GM18519 (cell line): ENCODE measurements at regions not wholly inside any gene's neighbourhood (a gene's known extent, or its start where the extent isn't known, plus 50 kb on each side); places are given as distances from the start of the nearest gene placed in this dataset.
A peak's percentile ranks its signal among the peaks of the same experiment; 100 is the strongest.

Source experiments
- ATAC-seq: cut with Tn5 transposase; IDR thresholded peaks from one replicate; pipeline ENCODE4 v1.9.1; 2021; ENCODE audit warnings: mild to moderate bottlenecking, moderate library complexity; ENCODE audit not compliant: unreplicated experiment, low FRiP score

DNA sequence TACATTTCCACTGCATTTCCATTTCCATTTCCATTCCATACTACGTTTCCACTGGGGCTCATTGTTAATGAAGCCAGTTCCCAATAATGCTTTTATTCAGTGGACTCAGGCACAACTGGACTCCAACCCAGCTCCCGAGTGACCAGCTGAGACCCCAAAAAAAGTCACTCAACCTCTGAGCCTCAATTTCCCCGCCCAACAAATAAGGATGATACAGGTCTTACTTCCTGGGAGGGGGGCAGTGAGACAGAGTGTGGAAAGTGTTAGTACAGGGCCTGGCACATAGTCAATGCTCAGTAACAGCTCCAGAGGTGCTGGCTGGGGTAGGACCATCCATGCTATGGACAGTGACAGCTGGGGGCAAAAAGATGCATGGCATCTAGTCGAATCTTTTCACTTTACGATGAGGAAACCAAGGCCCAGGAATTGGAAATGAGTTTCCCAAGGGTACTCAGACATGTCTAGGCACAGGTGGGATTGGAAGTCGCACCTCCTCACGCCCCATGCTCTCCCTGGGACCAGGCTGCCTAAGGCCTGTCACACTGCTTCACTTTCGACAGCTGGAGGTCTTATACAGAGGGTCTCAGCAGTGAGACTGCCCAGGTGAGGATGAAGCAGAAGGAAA is 226.5 kb downstream of the ANAPC1 start:
- ATAC-seq = no peak

DNA sequence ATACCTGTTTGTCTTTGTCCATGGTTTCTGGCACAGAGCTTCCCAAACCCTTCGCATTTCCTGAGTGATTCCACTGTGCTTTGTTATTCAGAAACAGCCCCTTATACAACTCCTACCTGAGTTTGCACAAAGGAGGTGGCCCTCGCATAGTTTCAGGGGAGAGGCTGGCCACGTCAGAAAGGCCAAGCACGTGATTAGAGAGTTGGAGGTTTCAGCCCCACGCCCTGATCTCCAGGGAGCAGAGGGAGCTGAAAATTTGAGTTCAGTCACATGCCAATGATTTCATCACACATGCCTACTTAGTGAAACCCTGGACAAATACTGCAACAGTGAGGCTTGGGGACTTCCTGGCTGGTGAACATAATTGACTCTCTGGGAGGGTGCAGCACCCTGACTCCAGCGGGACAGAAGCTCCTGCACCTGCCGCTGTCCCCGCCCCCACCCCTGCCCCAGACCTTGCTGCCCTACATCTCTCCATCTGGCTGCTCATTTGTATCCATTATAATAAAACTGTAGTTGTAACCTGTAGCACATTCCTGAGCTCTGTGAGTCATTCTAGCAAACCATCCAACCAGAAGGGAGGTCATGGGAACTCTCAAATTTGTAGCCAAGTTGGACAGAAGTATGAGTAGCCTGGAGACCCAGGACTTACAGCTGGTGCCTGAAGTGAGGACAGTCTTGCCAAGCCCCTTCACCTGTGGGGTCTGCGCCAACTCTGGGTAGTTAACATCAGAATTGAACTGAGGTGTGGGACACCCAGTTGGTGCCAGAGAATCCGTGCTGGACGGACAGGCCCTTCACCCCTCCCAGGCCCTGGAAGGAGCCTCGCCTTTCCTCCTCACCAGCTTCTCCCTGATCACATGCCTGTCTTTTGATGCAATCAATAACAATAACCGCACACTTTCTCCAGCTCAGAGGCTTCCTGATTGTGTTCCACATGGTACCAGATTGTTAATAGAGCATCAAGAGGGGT is 224.3 kb downstream of the ANAPC1 start:
- no peak for ATAC-seq

GRCh38 chr2:111660811-111661210 is 223.2 kb downstream of the ANAPC1 start:
- ATAC-seq = no peak

DNA sequence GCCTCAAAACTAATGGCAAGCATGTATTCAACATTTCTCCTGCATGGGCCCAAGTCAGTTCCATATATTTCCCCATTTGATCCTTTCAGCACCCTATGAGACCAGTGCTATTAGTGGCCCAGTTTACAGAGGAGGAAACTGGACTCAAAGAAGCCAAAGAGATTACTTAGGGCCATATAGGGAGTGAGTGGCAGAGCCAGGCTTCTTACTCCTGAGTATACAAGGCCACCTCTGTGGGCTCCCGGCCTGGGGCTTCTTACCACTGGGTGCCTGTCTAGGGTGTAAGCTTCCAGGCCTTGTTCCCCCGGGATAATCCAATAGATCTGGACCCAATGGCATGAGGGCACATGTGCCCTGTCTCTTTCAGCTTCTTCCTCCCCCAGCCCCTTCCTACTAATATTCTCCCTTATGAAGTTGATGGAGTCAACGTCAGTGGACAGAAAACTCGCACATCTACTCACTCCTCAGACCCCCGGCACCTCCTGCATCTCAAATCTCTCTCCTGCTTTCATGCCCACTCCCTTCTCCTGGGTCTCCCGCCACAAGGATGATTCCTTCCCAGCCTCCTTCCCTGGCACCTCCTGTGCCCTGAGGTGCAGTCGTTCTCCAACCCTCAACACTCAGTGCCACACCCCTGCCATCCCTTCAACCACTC is 222.6 kb downstream of the ANAPC1 start:
- no peak for ATAC-seq

DNA sequence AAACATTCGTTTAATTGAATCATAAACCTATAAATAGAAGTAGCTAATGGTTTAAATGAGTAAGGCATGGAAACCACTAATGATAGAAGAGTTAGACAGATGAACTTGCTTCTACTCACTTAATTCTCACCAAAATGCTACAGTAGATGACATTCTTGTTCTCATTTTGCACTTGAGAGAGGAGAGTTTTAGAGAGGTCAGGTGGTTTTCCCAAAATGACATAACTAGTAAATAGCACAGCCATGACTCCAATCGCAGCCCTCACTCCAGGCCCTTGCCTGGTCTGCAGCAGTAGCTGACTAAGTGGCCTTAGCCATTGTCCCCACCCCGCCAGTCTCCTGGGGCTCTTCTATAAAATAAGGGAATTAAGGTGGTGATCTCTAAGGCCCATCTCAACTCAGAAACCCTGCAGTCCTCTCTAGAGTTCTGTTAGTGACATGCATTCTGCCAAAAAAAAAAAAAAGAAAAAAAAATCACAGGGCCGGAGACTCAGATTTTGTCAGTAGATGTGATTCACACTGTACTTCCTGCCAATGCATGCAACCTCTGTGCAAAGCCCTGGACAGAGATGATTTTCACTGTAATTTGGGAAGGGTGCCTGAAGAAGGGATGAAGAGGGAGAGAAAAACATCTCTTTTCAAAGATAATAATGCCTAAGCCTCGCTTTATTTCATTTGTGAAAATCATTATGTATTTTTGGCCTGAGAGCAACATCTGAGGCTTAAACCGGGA is 221.8 kb downstream of the ANAPC1 start:
- ATAC-seq = no peak

DNA sequence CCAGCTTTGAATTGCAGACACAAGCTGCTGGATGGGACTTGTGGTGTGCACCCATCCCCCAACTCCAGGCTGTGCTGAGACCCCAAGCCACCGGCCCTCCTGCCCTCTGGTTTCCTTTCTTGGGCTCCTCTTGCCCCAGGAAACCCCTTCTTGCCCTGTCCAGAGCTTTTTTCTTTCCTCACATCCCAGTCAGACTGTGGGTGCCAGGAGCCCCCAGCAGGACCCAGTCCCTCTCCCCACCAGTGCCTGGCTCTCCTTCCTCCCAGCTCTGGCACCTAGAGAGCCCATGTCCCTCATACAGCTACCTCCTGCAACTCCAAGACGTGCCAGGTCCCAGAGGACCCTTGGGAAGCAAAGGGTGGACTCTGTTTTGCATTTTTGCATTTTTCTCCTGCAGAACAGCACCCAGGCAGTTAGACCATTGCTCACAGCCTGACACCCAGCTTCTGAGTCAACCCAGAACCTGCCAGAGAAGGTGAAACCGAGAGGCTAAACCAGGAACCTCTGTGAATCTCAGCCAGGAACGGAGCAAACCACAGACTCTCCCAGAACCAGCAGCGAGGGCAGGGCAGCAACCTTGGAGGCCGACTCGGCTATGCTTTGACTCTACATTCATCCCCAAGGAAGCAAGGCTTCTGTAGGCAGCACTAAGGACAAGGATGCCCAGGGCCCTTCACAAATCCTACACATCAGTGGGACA is 221.1 kb downstream of the ANAPC1 start:
- peak; percentile 51 for ATAC-seq

DNA sequence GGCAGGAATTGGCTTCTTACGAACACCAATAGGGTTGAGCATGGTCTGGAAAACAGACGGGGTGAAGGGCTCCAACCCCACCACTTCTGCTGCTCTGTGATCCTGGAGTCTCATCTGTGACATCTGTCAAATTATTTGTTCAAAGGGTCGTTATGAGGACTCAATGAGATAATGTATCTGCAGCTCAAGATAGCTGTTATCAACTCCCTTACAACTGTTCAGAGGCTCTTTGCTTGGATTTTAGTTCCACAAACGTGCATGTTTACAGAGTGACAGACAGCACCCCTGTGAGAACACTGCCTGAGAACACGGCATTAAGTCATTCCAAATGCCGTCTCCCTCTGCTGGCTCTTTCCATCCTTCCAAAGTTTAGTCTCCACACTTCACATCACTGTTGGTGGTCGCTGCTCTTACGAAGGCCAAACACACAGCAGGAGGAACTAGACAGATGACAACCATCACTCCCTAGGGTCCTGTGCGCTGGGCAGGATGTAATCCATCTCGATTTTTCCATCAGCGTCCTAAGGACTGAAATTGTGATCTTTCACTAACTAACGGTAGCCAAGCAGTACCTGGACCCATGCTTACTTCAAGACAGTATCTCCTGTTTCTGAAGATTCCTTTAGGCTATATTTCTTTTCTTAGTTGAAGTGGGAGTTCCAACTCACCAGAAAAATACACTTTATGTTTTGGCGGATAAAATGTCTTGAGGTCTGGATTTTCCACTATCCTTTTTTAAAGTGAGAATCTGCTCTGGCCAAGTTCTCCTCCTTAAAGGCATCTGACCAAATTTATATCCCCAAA is 220.3 kb downstream of the ANAPC1 start:
- no peak for ATAC-seq

DNA sequence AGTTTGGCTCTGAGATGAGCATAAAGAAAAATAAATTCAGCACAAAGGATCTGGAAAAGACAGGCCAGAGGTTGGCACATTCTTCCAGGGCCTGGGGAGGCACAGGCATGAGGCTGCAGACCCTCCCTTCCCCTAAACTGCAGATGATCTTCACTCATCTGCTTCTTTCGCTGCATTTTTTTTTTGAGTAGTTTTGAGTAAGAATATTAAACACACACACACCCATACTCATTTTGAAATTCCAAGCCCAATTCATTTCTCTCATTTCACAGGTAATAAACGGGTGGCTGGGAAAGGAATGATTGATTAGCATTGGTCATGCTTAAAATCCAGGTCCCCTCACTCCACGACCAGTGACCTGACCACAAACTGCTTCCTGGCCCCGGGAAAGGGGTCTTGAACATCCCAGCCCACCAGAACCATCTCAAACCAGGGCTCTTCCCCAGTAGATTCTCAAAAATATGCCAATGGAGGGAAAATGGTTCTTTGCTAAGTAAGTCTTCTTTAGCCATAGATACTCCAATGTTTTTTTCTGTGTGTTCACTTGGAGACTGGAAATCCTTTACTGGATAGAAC is 219.6 kb downstream of the ANAPC1 start:
- ATAC-seq = no peak

DNA sequence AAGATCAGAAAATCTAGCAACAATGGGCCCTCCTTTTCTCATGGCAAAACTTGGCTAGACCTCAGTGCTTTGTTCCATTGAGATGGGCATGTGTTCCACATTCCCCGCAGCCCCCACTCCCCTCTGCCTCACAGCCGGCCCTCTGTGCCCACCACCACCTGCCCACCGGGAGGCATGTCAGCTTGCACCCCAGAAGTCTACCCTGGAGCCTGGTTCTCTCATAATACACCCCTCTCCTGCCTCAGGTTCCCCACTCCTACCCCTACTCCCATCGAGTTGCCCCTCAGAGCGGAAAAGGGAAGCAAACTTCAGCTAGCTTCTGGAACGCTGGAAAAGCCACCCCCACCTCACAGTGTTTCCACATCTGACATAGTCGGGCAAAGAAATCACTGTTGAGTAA is 219.0 kb downstream of the ANAPC1 start:
- ATAC-seq = no peak

DNA sequence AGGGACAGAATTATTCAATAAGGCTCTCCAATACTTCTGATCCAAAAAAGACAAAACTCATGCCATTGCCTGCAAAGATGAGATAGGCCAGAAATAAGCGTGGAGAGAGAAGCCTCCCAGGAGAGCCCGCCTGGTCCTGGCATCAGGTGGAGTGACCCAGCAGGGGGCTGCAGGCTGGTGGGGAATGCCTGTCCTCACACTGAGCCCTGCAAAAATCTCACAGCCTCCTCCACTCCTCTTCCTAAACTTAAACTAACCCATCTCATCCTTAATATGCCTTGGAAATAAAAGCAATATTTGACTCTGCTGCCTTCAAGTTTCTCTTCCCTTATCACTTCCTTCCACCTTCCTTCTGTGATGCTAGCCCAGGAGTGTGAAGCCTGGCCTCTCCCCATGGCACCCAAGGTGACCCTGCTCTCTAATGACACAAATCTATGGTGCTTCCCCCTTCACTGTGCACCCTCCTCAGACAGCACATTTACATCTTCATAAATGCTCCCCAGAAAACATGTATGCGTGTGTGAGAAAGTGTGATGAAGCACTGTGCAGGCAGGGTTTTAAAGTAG is 218.4 kb downstream of the ANAPC1 start:
- ATAC-seq = no peak

DNA sequence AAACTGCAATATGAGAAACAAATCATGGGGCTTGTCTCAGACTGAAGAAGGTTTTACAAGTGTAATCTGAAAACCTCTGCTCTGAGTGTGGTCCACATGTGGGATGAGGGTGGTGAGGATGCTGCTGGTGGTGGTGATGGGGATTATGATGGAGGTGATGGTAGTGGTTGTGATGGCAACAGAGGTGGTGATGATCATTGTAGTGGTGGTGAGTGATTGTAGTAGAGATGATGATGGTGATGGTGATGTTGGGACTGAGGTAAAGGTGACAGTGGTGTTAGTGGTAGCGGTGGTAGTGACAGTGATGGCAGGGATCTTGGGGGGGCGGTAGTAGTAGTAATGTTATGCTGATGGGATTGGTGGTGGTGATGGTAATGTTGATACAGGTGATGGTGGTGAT is 217.8 kb downstream of the ANAPC1 start:
- ATAC-seq = no peak

DNA sequence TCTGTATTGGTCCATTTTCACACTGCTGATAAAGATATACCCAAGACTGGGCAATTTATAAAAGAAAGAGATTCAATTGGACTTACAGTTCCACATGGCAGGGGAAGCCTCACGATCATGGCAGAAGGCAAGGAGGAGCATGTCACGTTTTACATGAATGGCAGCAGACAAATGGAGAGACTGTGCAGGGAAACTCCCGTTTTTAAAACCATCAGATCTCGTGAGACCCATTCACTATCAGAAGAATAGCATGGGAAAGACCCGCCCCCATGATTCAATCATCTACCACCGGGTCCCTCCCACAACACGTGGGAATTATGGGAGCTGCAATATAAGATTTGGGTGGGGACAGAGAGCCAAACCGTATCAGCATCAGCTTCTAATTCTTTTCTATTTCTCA is 217.0 kb downstream of the ANAPC1 start:
- no peak for ATAC-seq

DNA sequence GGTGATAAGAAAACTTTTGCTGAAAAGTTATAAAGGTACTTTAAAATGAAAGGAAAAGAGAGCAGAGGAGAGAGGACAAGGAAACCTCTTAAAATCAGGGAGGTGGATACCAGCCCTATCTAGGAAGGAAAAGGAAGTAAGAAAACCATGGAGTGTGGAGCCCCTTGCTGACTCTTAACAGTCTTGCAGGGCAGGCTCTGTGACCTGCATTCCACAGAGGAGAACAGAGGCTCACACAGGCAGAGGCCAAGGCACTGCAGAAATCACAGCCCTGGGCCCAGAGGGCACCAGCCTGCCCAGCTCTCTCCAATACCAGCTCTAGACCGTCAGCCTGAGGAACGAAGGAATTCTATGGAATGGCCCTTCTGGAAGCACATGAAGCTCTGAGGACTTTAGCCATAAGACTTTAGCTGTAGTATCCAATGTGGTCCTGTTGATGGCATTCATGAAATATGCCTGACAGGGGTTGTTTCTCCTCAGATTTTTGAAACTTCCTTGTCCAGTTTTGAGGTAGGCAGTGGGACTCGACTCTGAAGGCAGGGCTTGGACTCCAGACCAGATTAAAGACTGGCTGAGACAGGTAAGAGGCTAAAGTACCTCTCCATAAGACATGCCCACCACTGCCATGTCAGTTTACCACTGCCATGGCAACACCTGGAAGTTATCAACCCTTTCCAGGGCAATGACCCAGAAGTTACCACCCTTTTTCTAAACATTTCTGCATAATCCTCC is 216.3 kb downstream of the ANAPC1 start:
- no peak for ATAC-seq

GRCh38 chr2:111668274-111668616 is 215.7 kb downstream of the ANAPC1 start:
- ATAC-seq = no peak

DNA sequence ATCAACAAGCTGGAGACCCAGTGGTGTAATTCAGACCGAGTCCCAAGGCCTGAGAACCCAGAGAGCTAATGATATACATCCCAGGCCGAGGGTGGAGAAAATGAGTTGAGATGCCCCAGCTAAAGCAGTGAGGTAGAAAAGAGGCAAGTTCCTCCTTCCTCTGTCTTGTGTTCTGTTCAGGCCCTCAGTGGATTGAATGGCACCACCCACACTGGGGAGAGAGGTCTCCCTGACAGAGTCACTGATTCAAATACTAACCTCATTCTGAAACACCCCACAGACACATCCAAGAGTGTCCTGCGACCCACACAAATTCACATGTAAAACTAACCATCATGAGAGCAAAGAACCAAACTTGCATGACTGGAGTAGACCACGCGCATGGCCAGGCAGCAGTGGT is 215.3 kb downstream of the ANAPC1 start:
- no peak for ATAC-seq

DNA sequence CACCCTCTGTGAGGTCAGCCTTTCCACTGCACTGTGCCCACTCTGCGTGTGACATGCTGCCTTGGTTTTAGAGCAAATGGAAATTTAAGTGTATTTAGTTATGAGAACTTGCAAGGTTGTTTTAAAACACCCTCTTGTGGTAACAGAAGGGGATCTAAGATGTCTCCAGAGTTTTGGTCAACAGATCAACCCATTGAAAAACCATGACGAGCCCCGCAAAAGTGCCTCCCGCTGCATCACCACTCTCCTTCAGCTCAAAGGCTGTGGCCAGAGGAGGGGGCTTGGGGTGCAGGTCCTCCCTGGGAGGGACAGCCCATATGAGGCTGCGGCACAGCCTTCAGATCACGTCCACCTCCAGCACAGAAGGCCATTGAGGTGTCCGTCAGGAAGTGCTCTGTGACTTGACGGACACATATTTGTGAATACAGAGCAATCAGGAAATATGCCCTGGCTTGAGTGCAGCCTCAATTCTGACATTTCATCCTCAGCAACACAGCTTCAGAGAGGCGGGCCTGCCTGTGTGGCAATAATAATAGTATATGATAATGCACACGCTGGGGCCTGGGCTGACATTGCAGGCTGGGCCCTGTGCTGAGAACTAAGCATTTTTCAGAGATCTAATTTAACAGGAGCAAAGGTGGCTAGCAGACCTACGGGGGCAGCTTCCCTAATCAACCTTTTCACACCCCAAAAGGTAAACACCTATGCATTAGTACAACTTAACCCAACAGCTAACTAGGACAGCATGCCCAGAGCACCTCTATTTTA is 213.9 kb downstream of the ANAPC1 start:
- ATAC-seq = no peak

GRCh38 chr2:111670776-111671175 is 213.2 kb downstream of the ANAPC1 start:
- ATAC-seq = no peak
